ENCODE measurements at regions not wholly inside any gene's neighbourhood (a gene's known extent, or its start where the extent isn't known, plus 50 kb on each side); places are given as distances from the start of the nearest gene placed in this dataset.
A peak's percentile ranks its signal among the peaks of the same experiment; 100 is the strongest.

- no peak for DNase-seq (ENCODE audit: low read depth, low spot score)
- Histone ChIP-seq H3K9ac (ENCODE audit: insufficient read length, low read depth) (no peak overlapping the region), H3K9me3 (ENCODE audit: insufficient read depth, low read length) (no peaks in the 10 kb centered on the region), H3K27me3 (ENCODE audit: insufficient read depth, insufficient read length) (no peaks in the 10 kb centered on the region), H3K4me1 (ENCODE audit: insufficient read depth, insufficient read length) (no peaks in the 10 kb centered on the region), H3K4me3 (ENCODE audit: insufficient read length, low read depth) (no peak overlapping the region), H3K36me3 (ENCODE audit: insufficient read depth, insufficient read length, low read length) (no peaks in the 10 kb centered on the region)
- no peak for TF ChIP-seq SUZ12 (IDR thresholded peaks at IDR 0.05; ENCODE audit: extremely low read depth, insufficient read depth, insufficient read length)
- no peak for TF ChIP-seq YY1 (IDR thresholded peaks at IDR 0.05; ENCODE audit: insufficient read depth, insufficient read length)
Observed at GRCh38 chr9:117957267-117957666, 253.1 kb downstream of the TLR4 start.

- Histone ChIP-seq H3K27me3 (ENCODE audit: insufficient read depth, insufficient read length) (no peaks in the 10 kb centered on the region), H3K9ac (ENCODE audit: insufficient read length, low read depth) (no peak overlapping the region), H3K36me3 (ENCODE audit: insufficient read depth, insufficient read length, low read length) (no peaks in the 10 kb centered on the region), H3K4me3 (ENCODE audit: insufficient read length, low read depth) (no peak overlapping the region), H3K4me1 (ENCODE audit: insufficient read depth, insufficient read length) (no peaks in the 10 kb centered on the region), H3K9me3 (ENCODE audit: insufficient read depth, low read length) (no peaks in the 10 kb centered on the region)
- TF ChIP-seq SUZ12 (IDR thresholded peaks at IDR 0.05; ENCODE audit: extremely low read depth, insufficient read depth, insufficient read length): no peak
- TF ChIP-seq YY1 (IDR thresholded peaks at IDR 0.05; ENCODE audit: insufficient read depth, insufficient read length): no peak
- TF ChIP-seq ZNF274 (IDR thresholded peaks at IDR 0.05; ENCODE audit: low read depth, low read length): no peak
- DNase-seq (ENCODE audit: low read depth, low spot score): peak; percentile 55
Observed at GRCh38 chr9:117958726-117959125, 254.5 kb downstream of the TLR4 start.

DNA sequence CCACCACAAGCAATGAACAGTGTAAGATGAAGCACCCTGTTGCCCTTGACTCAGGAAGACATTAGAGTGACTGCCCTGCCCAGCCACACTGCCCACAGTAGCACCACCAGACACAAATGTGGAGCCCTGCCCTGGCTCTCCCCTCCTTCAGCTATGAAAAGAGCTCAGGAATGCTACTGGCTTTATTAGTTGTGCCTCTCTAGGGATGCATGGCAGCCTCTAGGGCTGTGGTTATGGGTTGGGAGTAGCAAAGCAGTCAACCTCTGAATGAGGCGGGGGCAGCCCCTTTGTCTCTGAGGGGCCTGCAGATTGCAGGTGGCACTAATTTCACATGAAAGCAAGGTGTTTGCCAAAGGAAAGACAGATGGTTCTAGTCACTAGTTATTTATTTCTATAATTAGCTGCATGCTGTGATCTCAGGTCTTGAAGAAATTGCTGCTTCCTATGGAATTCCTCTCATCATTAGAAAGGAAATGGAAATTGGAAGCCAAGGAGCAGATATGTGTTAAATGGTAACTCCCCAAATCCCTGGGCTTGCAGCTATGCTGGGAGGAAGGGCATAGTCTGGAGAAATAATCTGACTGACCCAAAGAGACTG is 259.4 kb downstream of the TLR4 start:
- Histone ChIP-seq H3K4me3 (ENCODE audit: insufficient read length, low read depth) (no peak overlapping the region), H3K4me1 (ENCODE audit: insufficient read depth, insufficient read length) (no peaks in the 10 kb centered on the region), H3K36me3 (ENCODE audit: insufficient read depth, insufficient read length, low read length) (no peaks in the 10 kb centered on the region), H3K9me3 (ENCODE audit: insufficient read depth, low read length) (no peaks in the 10 kb centered on the region), H3K9ac (ENCODE audit: insufficient read length, low read depth) (no peak overlapping the region), H3K27me3 (ENCODE audit: insufficient read depth, insufficient read length) (no peaks in the 10 kb centered on the region)
- TF ChIP-seq ZNF274 (IDR thresholded peaks at IDR 0.05; ENCODE audit: low read depth, low read length) (no peak), SUZ12 (IDR thresholded peaks at IDR 0.05; ENCODE audit: extremely low read depth, insufficient read depth, insufficient read length) (no peak)
- DNase-seq (ENCODE audit: low read depth, low spot score): no peak

- no peak overlapping the region for H3K4me3 ChIP-seq (ENCODE audit: insufficient read length, low read depth)
- no peak overlapping the region for H3K9ac ChIP-seq (ENCODE audit: insufficient read length, low read depth)
- H3K9me3 ChIP-seq (ENCODE audit: insufficient read depth, low read length): no peaks in the 10 kb centered on the region
- TF ChIP-seq ZNF274 (IDR thresholded peaks at IDR 0.05; ENCODE audit: low read depth, low read length) (no peak), SUZ12 (IDR thresholded peaks at IDR 0.05; ENCODE audit: extremely low read depth, insufficient read depth, insufficient read length) (no peak), YY1 (IDR thresholded peaks at IDR 0.05; ENCODE audit: insufficient read depth, insufficient read length) (no peak)
- no peaks in the 10 kb centered on the region for H3K36me3 ChIP-seq (ENCODE audit: insufficient read depth, insufficient read length, low read length)
- H3K27me3 ChIP-seq (ENCODE audit: insufficient read depth, insufficient read length): no peaks in the 10 kb centered on the region
- no peak for DNase-seq (ENCODE audit: low read depth, low spot score)
- H3K4me1 ChIP-seq (ENCODE audit: insufficient read depth, insufficient read length): no peaks in the 10 kb centered on the region
Observed at GRCh38 chr9:117970276-117971050, 266.3 kb downstream of the TLR4 start.

DNA sequence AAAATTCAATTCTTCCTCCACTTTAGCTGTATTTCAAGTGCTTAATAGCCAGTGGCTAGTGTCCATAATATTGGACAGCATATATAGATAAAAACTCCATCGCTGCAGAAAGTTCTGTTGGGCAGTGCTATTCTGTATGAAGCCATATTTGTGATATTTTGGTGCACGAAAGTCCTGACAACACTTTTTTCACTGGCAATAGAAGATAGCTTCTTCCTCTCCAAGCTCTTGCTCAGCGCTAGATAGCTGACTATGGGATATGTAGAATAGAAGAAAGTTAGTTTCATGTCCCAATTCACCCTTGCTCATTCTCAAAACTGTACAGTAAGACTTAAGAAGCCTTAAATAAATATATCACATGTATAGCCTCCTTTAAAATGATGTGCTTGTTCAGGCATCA is 269.9 kb downstream of the TLR4 start:
- no peak overlapping the region for H3K4me3 ChIP-seq (ENCODE audit: insufficient read length, low read depth)
- H3K4me1 ChIP-seq (ENCODE audit: insufficient read depth, insufficient read length): no peaks in the 10 kb centered on the region
- no peaks in the 10 kb centered on the region for H3K27me3 ChIP-seq (ENCODE audit: insufficient read depth, insufficient read length)
- no peak for TF ChIP-seq YY1 (IDR thresholded peaks at IDR 0.05; ENCODE audit: insufficient read depth, insufficient read length)
- no peak for TF ChIP-seq SUZ12 (IDR thresholded peaks at IDR 0.05; ENCODE audit: extremely low read depth, insufficient read depth, insufficient read length)
- no peak for TF ChIP-seq ZNF274 (IDR thresholded peaks at IDR 0.05; ENCODE audit: low read depth, low read length)
- H3K9me3 ChIP-seq (ENCODE audit: insufficient read depth, low read length): no peaks in the 10 kb centered on the region
- H3K9ac ChIP-seq (ENCODE audit: insufficient read length, low read depth): no peak overlapping the region
- no peak for DNase-seq (ENCODE audit: low read depth, low spot score)
- H3K36me3 ChIP-seq (ENCODE audit: insufficient read depth, insufficient read length, low read length): no peaks in the 10 kb centered on the region

- Histone ChIP-seq H3K9ac (ENCODE audit: insufficient read length, low read depth) (no peak overlapping the region), H3K4me3 (ENCODE audit: insufficient read length, low read depth) (no peak overlapping the region), H3K4me1 (ENCODE audit: insufficient read depth, insufficient read length) (no peaks in the 10 kb centered on the region), H3K27me3 (ENCODE audit: insufficient read depth, insufficient read length) (no peaks in the 10 kb centered on the region), H3K36me3 (ENCODE audit: insufficient read depth, insufficient read length, low read length) (no peaks in the 10 kb centered on the region), H3K9me3 (ENCODE audit: insufficient read depth, low read length) (no peaks in the 10 kb centered on the region)
- no peak for TF ChIP-seq ZNF274 (IDR thresholded peaks at IDR 0.05; ENCODE audit: low read depth, low read length)
- TF ChIP-seq YY1 (IDR thresholded peaks at IDR 0.05; ENCODE audit: insufficient read depth, insufficient read length): no peak
- no peak for TF ChIP-seq SUZ12 (IDR thresholded peaks at IDR 0.05; ENCODE audit: extremely low read depth, insufficient read depth, insufficient read length)
- DNase-seq (ENCODE audit: low read depth, low spot score): no peak
Observed at GRCh38 chr9:117979914-117980313, 275.7 kb downstream of the TLR4 start.

DNA sequence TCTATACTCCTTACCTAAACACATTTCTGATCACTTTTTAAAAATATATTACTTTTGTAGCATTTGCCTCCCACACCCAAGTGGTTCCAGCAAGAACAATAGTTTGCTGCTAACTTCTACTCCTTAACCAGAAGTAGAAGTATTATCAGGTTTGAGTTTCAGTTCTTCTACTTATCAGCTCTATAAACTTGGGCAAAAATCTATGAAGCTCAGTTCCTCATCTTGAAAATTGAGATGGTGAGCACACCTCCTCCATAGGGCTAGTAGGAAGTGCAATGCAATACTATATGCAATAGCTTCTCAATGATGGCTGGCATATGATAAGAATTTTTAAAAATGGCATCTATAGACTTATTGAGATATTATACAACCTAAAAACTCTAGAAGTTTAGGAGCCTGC is 283.7 kb downstream of the TLR4 start:
- Histone ChIP-seq H3K9me3 (ENCODE audit: insufficient read depth, low read length) (no peaks in the 10 kb centered on the region), H3K4me1 (ENCODE audit: insufficient read depth, insufficient read length) (no peaks in the 10 kb centered on the region), H3K9ac (ENCODE audit: insufficient read length, low read depth) (no peak overlapping the region), H3K4me3 (ENCODE audit: insufficient read length, low read depth) (no peak overlapping the region), H3K27me3 (ENCODE audit: insufficient read depth, insufficient read length) (no peaks in the 10 kb centered on the region), H3K36me3 (ENCODE audit: insufficient read depth, insufficient read length, low read length) (no peaks in the 10 kb centered on the region)
- no peak for DNase-seq (ENCODE audit: low read depth, low spot score)
- TF ChIP-seq ZNF274 (IDR thresholded peaks at IDR 0.05; ENCODE audit: low read depth, low read length) (no peak), YY1 (IDR thresholded peaks at IDR 0.05; ENCODE audit: insufficient read depth, insufficient read length) (no peak)
